Fibroblast of peridontal ligament (primary cell): ENCODE measurements at regions not wholly inside any gene's neighbourhood (a gene's known extent, or its start where the extent isn't known, plus 50 kb on each side); places are given as distances from the start of the nearest gene placed in this dataset.
"Not testable (repeated sequence)": the region's sequence is repeated elsewhere in the genome, so short reads cannot be mapped to it uniquely, and the experiment has no call there.

Source experiments
- DNase-seq: peaks from one replicate; pipeline ENCODE4 v3.0.0-alpha.2; 2010; ENCODE audit errors: extremely low read depth

DNA sequence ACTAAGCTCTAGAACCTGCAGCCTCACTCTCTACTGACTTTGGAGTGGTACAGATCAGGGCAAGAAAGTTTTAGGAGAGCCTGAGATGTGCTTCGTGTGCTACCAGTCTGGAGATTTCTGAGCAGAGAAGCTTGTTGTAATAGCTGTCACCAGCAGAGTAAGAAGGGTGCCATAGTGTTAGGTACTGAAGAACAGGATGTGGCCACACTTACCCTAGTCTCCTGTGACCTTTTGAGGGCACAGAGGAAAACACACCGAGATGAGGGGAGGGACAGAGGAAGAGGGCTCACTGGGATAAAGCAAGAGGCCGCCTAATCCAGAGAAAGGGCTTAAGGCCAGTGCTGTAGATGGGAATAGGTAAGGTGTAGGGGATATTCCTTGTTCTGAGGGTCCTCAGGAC, 146.2 kb upstream of the MTPN start:
- no peak for DNase-seq

DNA sequence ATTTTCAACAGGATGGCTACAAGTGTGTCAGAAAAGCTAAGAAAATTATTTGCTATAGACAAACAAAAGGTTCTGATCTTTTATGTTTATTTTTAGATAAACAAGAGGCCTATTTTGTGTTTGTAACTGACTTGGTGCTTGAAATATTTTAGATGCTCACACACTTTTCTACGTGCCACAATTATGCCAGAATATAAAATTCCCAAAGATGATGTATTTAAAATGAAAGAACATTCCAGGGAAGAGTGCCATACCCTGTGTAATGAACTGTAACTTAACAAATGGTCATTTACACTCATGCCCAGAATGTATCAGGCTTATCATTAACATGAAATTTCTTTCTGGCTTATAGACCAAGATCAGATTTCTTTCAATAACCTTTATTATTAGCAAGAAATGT, 144.9 kb upstream of the MTPN start:
- DNase-seq, result no peak

DNA sequence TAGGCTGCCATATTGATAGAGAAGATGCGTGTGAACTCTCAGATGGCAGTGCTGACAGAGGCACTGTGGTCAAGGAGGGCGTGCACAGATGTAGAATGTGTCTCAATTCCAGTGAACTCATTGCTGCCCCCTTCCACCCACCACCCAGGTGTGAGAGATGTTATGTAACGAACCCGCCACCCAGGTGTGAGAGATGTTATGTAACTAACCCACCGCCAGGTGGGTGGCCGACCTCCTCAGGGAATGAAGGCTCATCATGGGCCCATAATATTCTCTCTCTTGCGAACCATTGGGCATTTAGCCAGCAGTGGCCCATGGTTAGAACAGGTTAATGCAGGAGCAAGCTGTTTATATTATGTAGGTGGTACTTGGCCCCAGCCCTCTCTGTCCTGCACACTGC, 140.4 kb upstream of the MTPN start:
- DNase-seq, result no peak

DNA sequence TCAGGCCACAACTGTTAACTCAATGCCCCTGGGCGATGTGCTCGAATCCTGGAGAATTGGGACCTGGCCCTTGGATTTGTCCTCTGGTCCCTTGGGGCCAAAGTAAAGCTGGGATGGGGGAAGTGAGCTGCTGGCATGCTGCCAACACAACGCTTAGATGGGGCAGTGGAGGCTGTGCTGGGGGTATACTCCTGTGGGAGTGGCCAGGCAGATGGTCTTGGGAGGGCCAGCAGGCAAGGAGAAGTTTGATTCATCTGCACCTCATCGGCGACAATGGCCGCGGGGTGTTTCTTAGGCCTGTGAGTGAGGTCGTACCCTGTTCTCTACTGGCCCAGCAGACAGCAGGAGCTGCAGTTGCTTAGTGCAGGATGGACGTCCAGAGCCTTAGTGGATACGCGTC, 139.0 kb upstream of the MTPN start:
- DNase-seq, result no peak

DNA sequence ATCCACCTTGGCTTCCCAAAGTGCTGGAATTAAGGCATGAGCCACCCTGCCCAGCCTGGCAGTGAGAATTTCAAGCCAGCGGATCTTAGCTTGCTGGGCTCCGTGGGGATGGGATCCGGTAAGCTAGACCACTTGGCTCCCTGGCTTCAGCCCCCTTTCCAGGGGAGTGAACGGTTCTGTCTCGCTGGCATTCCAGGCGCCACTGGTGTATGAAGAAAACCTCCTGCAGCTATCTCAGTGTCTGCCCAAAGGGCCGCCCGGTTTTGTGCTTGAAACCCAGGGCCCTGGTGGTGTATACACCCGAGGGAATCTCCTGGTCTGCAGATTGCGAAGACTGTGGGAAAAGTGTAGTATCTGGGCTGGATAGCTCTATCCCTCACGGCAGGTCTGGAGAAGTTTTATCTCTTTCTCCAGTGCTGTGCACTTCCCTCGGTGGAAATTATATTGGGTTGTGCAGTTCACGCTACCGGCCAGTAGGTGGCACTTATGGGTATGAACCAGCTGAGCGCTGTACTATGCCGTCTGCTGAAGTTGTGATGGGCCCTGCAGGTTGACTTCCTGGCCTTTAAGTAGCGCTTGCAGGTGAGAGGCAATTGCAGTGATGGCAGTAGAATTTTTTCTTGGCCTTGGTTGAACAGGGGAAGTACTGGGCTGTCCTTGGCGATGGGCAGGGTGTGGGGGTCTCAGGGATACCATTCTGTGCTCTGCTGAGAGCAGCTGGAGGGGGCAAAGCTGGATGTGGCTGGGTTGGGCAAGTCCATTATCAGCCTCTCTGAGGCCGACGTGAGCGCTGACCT, 138.0 kb upstream of the MTPN start:
- DNase-seq, result peak; percentile 62

DNA sequence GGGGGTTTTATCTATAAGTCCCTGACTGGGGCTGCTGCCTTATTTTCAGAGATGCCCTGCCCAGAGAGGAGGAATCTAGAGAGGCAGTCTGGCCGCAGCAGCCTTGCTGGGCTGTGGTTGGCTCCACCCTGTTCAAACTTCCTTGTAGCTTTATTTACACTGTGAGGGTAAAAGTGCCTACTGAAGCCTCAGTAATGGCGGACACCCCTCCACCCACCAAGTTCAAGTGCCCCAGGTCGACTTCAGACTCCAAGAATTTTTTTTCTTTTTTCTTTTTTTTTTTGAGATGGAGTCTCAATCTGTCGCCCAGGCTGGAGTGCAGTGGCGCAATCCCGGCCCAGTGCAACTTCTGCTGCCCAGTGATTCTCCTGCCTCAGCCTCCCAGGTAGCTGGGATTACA, 137.3 kb upstream of the MTPN start:
- not testable (repeated sequence) for DNase-seq

DNA sequence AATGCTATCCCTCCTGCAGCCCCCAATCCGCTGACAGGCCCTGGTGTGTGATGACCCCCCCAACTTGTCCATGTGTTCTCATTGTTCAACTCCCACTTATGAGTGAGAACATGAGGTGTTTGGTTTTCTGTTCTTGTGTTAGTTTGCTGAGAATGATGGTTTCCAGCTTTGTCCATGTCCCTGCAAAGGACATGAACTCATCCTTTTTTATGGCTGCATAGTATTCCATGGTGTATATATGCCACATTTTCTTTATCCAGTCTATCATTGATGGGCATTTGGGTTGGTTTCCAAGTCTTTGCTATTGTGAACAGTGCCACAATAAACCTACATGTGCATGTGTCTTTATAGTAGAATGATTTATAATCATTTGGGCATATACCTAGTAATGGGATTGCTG, 131.9 kb upstream of the MTPN start:
- not testable (repeated sequence) for DNase-seq

DNA sequence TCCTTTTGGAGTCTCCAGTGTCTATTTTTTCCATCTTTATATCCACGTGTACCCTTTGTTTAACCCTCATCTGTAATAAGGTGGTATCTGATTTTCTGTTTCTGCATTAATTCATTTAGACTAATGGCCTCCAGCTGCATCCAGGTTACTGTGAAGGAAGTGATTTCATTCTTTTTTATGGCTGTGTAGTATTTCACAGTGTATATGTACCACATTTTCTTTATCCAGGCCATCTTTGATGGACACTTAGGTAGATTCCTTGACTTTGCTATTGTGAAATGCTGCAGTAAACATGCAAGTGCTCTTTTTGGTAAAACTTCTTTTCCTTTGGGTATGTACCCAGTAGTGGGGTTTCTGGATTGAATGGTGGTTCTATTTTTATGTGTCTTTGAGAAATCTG, 128.0 kb upstream of the MTPN start:
- no peak for DNase-seq

DNA sequence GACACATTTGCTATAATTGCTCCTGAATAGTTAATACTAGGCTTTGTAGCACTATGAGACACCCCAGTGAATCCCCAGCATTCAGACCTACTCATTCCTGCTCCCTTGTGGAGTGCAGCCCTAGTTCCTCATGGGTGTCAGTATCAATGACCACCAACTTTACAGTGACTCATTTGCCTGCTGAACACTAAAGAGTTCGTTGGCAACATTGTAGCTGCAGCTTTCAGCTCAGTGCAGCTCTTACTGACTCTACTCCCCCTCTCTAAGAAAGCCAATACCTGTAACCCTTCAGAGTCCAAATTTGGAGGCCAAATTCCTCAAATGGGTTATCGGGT, 127.1 kb upstream of the MTPN start:
- DNase-seq, result no peak

DNA sequence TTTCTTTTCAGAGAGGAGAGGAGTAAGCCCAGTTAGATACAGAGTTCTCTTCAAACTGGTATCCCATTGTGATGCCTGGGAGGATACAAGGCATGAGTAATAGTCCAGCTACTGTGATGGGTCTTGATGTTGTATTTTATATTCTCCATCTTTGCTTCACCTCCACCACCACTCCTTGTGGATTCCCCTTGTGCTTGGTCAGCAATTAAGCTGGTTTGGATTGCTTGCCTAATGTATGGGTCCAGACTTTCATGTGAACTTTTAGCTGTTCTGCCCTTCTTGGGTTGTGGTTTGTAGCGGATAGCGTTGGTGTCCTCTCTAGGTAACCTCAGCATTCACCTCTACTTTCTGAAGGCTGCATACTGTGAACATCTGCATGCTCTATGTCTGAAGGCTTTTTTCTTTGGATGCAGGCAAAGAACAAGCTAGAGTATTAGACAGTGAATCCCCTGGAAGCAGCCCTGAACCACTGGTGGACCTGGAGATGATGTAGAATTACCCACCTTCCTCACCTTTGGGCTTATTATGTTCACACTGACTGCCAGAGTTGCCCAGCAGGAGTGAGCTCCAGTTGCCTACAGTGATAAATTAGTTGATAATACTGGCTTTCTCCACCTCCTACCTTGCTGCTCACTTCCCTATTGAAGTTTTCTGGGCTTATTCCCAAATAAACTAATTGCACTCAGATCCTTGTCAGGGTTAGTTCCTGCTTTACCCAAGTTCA, 126.5 kb upstream of the MTPN start:
- DNase-seq, result no peak

DNA sequence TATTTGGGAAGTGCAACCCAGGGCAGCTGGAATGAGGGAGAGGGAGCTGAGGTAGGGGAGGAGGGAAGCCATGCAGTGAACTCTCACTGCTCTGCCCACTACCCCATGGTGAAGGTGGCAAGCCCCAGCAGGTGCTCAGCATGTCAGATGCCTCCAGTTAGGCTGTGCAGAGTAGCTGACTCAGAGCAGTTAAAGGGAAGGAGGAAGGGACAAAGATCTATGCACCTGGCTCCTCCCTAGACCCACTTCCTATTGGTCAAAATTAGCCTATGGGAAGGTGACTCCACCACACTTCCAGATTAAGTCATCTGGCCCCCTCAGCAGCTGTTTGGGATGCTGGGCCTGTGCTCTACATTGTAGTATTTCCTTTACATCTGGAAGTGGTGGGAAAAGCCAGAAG, 125.7 kb upstream of the MTPN start:
- DNase-seq, result no peak

DNA sequence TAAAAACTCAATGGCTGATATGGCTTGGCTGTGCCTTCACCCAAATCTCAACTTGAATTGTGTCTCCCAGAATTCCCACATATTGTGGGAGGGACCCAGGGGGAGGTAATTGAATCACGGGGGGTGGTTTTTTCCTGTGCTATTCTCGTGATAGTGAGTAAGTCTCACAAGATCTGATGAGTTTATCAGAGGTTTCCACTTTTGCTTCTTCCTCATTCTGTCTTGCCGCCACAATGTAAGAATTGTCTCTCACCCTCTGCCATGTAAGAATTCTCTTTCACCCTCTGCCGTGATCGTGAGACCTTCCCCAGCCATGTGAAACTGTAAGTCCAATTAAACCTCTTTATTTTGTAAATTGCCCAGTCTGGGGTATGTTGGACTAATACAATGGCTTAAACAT, 115.6 kb upstream of the MTPN start:
- not testable (repeated sequence) for DNase-seq

DNA sequence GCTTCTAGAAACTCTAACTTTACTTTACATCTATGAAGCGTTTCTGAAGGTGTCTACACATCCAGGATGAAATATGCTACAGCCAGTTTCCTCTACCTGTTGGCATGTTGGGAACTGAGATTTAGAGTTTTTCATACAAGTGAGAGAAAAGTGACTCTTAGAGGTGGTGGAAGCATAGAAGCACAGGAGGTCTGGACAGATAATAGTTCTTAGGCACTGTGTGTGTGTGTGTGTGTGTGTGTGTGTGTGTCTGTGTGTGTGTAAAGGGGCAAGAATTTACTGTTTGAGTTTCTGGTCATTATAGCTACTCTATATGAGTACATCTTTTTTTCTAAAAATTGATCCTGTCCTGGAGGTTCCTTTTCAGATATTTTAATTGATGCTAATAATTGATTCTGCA, 110.7 kb upstream of the MTPN start:
- no peak for DNase-seq

DNA sequence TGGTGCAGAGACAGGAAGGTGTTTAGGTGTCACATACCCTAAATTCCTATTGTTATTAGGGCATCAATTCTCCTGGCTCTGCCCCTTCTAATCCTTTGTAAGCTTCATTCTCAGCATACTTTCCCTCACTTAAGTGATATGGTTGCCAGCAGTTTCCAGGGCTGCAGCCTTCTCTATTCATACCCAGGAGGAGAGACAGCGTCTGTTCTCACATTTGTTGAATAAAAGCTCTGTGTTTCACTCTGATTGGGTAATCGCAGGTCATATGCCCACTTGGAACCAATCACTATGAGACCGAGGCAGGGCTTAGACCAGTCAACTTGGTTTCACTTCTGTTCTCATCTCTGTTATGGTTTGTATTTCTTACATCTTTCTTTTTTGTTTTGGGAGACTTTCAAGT, 109.6 kb upstream of the MTPN start:
- peak; percentile 97 for DNase-seq

DNA sequence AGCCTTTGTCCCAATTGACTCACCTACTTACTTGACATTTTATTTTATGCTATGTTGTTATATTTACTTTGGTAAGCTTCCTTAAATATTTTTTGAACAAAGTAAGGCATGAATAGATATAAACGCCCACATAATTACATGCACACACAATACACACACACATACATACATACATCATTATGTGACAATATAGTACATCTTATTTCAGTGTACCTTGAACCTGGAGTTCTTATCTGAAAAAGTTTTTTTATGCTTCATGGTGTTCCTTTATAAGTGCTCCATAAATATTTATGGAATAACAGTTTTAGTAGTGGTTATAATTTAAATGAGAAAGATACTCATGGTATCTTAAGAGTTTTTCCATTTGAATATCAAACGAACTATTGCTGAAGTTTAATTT, 102.8 kb upstream of the MTPN start:
- no peak for DNase-seq

DNA sequence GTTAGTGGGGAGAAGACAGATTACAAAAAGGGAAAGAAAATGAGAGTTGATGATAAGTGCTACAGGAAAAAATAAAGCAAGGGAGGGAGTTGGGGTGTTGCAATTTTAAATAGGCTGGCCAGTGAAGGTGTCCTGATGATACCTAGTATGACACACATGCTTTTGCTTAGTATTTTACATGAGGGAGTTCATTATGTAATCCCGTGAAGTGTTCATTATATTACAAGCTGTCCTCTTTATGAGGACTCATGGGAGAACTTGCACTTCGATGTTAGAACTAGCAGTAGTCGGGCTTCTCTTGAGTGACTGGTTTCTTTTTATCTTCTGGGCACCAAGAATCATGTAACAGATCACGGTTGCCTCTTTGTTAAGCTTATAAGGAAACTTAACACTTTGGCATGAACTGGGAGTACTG, 102.3 kb upstream of the MTPN start:
- no peak for DNase-seq

DNA sequence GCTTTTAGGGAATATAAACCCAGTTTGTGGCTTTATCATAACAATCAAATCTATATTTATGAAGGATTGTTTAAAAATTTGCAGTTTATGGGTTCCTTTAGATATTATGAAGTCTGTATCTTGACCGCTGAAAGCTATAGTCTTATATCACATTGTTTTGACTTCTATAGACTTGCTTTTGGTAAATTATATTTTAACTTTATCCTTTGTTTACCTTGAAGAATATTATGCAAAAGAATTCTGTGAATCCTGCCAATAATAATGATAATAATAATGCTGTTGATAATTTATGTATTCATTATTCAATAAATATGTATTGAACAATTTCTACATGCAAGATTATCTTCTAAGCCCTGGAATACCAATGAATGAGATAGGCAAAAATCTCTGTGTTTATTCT, 101.9 kb upstream of the MTPN start:
- no peak for DNase-seq

DNA sequence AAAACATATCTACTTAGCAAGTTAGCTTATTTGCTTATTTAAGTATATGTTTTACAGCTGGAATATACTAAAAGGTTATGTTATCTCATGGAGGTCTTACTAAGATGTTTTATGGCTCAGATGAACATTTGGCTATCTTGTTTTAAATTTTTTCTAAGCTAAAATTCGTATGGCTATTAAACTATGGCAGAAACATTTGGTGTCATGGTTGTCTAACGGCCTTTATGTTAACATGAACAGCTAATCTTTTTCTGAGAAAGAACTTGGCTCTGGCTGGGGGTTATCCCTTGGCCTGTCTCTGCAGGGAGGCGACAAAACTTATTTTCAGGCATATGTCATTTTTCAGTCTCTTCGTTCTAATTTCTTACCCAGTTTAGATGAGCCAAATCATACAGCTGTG, 101.5 kb upstream of the MTPN start:
- DNase-seq, result no peak

DNA sequence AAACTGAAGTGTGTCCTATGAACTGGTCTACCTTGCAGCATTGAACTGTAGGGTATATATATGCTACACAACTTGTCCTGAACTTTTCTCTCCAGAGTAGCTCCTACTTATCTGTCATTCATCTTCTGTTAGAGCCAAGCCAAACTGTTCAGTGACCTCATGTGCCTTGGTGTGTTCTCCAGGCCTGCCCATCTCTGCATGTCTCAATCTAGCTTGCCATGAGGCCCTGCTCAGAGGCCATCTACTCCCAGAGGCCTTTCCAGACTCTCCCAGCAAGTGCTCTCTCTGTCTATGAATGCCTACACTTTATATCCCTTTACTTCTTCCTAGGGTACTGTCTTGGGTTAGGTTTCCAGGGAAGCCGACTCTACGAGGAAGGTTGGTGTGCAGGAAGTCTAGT, 99.8 kb upstream of the MTPN start:
- no peak for DNase-seq

DNA sequence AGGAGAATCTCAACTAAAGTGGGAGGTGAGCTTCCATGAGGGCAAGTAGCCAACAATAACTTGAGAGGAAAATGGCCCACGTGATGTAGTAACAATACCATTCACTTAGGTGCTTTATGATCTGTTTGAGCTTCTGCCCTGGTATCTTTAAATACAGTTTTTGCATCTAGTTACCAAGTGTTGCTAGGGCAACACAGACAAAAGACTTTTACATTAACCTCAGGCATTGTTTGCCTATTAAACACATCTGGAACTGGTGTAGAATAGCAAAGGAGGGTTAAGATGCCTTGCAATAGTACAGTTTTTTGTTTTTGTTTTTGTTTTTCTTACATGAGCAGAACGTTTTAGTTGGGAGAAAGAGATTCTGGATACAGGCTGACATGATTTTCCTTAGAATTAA, 97.7 kb upstream of the MTPN start:
- no peak for DNase-seq

DNA sequence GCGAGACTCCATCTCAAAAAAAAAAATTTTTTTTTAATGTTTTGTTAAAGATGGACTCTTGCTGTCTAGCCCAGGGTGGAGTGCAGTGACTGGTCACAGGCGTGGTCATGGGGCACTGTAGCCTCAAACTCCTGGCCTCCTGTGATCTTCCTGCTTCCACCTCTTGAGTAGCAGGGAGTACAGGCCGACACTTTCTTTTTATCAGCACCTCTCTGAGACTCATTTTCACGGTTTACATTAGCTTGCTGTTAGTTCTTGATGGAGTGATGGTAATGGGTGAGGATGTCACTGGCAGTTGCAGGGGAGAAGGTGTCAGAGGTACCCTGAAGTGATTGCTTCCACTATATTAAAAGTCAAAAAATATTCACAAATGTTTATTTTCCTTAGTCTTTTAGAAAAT, 95.3 kb upstream of the MTPN start:
- no peak for DNase-seq

DNA sequence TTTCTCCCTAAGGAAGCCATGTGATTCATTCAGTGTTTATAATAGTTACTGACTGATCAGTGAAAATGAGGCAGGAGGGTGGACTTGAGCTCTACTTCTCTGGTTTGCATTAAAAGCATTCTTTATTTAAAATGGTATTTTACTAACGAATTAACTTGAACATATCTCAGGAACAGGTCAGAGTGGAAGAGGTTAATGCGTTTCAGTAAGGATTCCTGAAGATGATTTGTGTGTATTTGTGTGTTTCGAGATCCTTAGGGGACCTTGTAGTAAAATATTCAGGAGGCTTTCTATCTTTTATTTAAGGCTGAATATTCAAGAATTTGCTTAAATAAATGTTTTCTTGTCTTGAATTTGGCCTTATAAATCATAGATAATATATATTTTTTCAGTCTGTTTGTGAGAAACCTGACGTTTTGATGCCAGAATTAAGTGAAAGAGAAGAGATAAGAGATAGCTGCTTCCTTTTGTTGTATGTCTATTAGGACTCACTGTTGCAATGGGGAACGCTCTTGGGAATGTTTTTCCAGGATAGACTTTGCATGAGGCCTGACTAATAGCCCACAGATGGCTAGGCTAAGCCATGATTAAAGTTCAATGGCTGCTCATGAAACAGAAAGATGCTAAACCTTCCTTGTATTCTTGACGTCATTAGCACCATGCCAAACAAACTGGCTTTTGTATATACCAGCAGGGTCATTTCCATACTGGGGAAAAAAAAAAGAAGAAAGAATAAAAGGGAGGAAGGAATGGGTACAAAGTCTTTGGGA, 93.8 kb upstream of the MTPN start:
- no peak for DNase-seq
